ENCODE measurements at regions not wholly inside any gene's neighbourhood (a gene's known extent, or its start where the extent isn't known, plus 50 kb on each side); places are given as distances from the start of the nearest gene placed in this dataset.

DNA sequence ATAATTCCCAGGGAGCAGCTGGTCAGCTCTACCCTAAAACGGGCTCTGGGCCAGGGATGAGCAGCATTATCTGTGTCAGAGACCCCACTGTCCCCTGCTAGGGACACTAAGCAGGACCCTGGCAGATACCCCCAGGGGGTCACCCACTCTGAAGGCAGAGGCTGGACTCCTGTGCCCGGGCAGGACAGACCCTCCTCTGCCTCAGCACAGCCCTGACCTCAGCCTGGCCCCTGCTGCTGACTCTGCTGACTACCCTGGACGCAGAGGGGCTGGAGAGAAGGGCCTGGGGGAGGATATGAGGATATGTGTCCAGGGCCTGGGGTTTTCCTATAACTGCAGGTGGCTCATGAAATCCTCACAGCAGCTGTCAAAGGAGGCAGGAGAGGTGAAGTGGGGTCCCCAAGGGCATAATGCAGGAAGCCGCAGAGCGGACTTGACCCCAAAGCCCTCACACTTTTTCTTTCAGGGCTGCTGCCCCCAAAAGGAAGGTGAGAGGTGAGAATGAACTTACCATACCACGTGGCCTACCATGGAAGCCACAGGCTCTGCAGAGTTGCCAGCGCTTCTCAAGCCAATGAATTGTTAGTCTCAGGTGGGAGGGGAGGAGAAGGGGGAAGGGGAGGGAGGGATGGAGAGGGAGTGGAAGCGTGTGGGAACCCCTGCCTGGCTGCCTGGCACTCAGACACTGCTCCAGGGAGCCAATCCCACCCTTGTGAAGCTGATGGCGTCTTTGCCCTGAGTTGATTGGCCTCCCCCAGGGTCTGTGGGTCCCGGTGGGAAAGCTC lies 76.7 kb upstream of the WNT11 start:
- Histone ChIP-seq H3K36me3 (ENCODE audit: control insufficient read depth in 2 of 2, insufficient read depth in 2 of 2, low read length in 2 of 2) (no peaks in the 10 kb centered on the region), H3K27me3 (ENCODE audit: control insufficient read depth in 1 of 2, insufficient read depth in 2 of 2, low read length in 2 of 2) (no peaks in the 10 kb centered on the region), H3K4me1 (ENCODE audit: control insufficient read depth, insufficient read depth, low read length) (no peaks in the 10 kb centered on the region), H3K9ac (ENCODE audit: low read length in 2 of 2) (no peak overlapping the region), H3K9me3 (ENCODE audit: control insufficient read depth in 2 of 2, low read length in 2 of 2) (no peaks in the 10 kb centered on the region), H3K4me3 (ENCODE audit: low read length in 2 of 2) (no peak overlapping the region), H3K27ac (ENCODE audit: low read length) (no peak overlapping the region)

DNA sequence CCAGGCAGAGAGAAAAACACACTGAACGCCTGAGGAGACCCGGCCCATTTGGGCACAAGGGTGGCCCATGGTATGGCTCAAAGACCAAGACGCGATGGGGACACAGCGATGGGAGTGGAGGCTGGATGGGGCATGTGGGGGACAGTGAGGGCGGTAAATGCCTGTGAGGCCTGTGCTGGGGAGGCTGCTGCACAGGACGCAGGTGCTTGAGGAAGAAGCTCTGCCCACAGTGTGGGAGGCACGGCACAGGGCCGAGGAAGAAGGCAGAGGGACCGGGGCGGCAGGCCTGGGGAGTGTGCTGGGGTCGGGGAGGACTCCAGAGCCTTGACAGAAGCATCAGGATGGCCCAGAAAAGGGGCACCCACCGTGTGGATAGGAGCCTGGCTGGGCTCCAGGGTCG lies 75.9 kb upstream of the WNT11 start:
- H3K27me3 ChIP-seq (ENCODE audit: control insufficient read depth in 1 of 2, insufficient read depth in 2 of 2, low read length in 2 of 2), result no peaks in the 10 kb centered on the region
- no peaks in the 10 kb centered on the region for H3K9me3 ChIP-seq (ENCODE audit: control insufficient read depth in 2 of 2, low read length in 2 of 2)
- no peak overlapping the region for H3K9ac ChIP-seq (ENCODE audit: low read length in 2 of 2)
- no peaks in the 10 kb centered on the region for H3K4me1 ChIP-seq (ENCODE audit: control insufficient read depth, insufficient read depth, low read length)
- H3K4me3 ChIP-seq (ENCODE audit: low read length in 2 of 2), result no peak overlapping the region
- H3K36me3 ChIP-seq (ENCODE audit: control insufficient read depth in 2 of 2, insufficient read depth in 2 of 2, low read length in 2 of 2), result no peaks in the 10 kb centered on the region
- H3K27ac ChIP-seq (ENCODE audit: low read length), result no peak overlapping the region

- no peaks in the 10 kb centered on the region for H3K36me3 ChIP-seq (ENCODE audit: control insufficient read depth in 2 of 2, insufficient read depth in 2 of 2, low read length in 2 of 2)
- H3K4me3 ChIP-seq (ENCODE audit: low read length in 2 of 2), result no peak overlapping the region
- no peaks in the 10 kb centered on the region for H3K9me3 ChIP-seq (ENCODE audit: control insufficient read depth in 2 of 2, low read length in 2 of 2)
- no peaks in the 10 kb centered on the region for H3K27me3 ChIP-seq (ENCODE audit: control insufficient read depth in 1 of 2, insufficient read depth in 2 of 2, low read length in 2 of 2)
- no peak overlapping the region for H3K27ac ChIP-seq (ENCODE audit: low read length)
- H3K9ac ChIP-seq (ENCODE audit: low read length in 2 of 2), result no peak overlapping the region
- H3K4me1 ChIP-seq (ENCODE audit: control insufficient read depth, insufficient read depth, low read length), result no peaks in the 10 kb centered on the region
These were observed 75.2 kb upstream of the WNT11 start for GRCh38 chr11:76281558-76281906.

DNA sequence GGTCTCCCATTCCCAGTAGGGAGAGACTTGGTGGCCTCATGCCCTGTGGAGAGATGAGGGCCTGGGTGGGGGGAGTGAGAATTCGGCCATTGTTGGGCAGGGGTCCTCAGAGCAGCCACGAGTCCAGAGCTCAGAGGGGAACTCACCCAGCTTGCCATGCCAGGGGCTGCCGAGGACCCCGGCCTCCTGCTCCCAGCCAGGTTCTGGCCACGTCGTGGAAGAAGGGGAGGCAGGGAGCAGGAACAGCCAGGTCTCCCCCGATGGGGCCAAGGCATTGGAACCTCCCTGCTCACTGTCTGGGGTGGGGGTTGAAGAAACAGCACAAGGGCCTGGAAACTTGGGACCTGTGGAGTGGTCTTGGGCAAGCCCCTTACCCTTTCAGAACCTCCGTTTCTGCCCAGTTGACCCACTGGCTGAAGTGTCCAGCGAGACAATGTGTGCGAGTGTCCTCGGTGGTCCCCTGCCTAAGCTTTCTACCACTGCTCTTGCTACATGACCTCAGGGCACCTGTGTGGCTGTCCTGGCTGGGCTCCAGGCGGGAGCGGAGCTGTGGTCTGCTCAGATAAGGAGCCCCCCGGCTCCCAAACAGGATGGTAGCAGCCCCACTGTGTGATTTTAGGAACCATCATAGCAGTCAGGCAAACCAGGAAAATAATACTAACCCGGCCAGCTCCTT lies 74.7 kb upstream of the WNT11 start:
- Histone ChIP-seq H3K4me1 (ENCODE audit: control insufficient read depth, insufficient read depth, low read length) (no peaks in the 10 kb centered on the region), H3K36me3 (ENCODE audit: control insufficient read depth in 2 of 2, insufficient read depth in 2 of 2, low read length in 2 of 2) (no peaks in the 10 kb centered on the region), H3K27me3 (ENCODE audit: control insufficient read depth in 1 of 2, insufficient read depth in 2 of 2, low read length in 2 of 2) (no peaks in the 10 kb centered on the region), H3K9ac (ENCODE audit: low read length in 2 of 2) (no peak overlapping the region), H3K27ac (ENCODE audit: low read length) (no peak overlapping the region), H3K9me3 (ENCODE audit: control insufficient read depth in 2 of 2, low read length in 2 of 2) (no peaks in the 10 kb centered on the region), H3K4me3 (ENCODE audit: low read length in 2 of 2) (no peak overlapping the region)

GRCh38 chr11:76280151-76280881 lies 74.0 kb upstream of the WNT11 start:
- Histone ChIP-seq H3K36me3 (ENCODE audit: control insufficient read depth in 2 of 2, insufficient read depth in 2 of 2, low read length in 2 of 2) (no peaks in the 10 kb centered on the region), H3K4me1 (ENCODE audit: control insufficient read depth, insufficient read depth, low read length) (no peaks in the 10 kb centered on the region), H3K4me3 (ENCODE audit: low read length in 2 of 2) (no peak overlapping the region), H3K27ac (ENCODE audit: low read length) (no peak overlapping the region), H3K9me3 (ENCODE audit: control insufficient read depth in 2 of 2, low read length in 2 of 2) (peaks cover 0 to 3% of the 10 kb centered on the region in 2 donors), H3K9ac (ENCODE audit: low read length in 2 of 2) (no peak overlapping the region), H3K27me3 (ENCODE audit: control insufficient read depth in 1 of 2, insufficient read depth in 2 of 2, low read length in 2 of 2) (no peaks in the 10 kb centered on the region)

GRCh38 chr11:76279646-76280045 lies 73.3 kb upstream of the WNT11 start:
- H3K4me3 ChIP-seq (ENCODE audit: low read length in 2 of 2), result no peak overlapping the region
- no peaks in the 10 kb centered on the region for H3K36me3 ChIP-seq (ENCODE audit: control insufficient read depth in 2 of 2, insufficient read depth in 2 of 2, low read length in 2 of 2)
- H3K9me3 ChIP-seq (ENCODE audit: control insufficient read depth in 2 of 2, low read length in 2 of 2), result peaks cover 0 to 8% of the 10 kb centered on the region in 2 donors
- H3K4me1 ChIP-seq (ENCODE audit: control insufficient read depth, insufficient read depth, low read length), result no peaks in the 10 kb centered on the region
- no peak overlapping the region for H3K9ac ChIP-seq (ENCODE audit: low read length in 2 of 2)
- no peaks in the 10 kb centered on the region for H3K27me3 ChIP-seq (ENCODE audit: control insufficient read depth in 1 of 2, insufficient read depth in 2 of 2, low read length in 2 of 2)
- H3K27ac ChIP-seq (ENCODE audit: low read length), result no peak overlapping the region

DNA sequence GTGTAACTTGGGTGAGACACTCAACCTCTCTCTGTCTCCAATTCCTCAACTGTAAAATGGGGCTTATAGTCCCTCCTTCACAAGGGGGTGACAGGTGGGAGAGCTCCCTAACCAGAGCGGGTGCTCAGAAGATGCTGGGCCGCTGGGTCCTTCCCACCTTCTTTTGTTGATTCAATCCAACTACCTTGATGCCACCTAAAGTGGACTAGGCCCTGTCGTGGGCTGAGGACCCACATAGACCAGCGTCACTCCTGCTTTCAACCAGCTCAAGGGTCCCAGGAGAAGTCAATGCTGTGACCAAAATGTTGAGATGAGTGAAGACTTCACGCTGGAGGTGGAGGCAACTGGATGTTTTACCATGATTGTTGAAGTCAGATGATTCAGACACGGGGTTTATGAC lies 72.7 kb upstream of the WNT11 start:
- no peaks in the 10 kb centered on the region for H3K4me1 ChIP-seq (ENCODE audit: control insufficient read depth, insufficient read depth, low read length)
- no peaks in the 10 kb centered on the region for H3K36me3 ChIP-seq (ENCODE audit: control insufficient read depth in 2 of 2, insufficient read depth in 2 of 2, low read length in 2 of 2)
- peaks cover 0 to 11% of the 10 kb centered on the region in 2 donors for H3K9me3 ChIP-seq (ENCODE audit: control insufficient read depth in 2 of 2, low read length in 2 of 2)
- H3K9ac ChIP-seq (ENCODE audit: low read length in 2 of 2), result no peak overlapping the region
- H3K27me3 ChIP-seq (ENCODE audit: control insufficient read depth in 1 of 2, insufficient read depth in 2 of 2, low read length in 2 of 2), result no peaks in the 10 kb centered on the region
- H3K27ac ChIP-seq (ENCODE audit: low read length), result no peak overlapping the region
- no peak overlapping the region for H3K4me3 ChIP-seq (ENCODE audit: low read length in 2 of 2)

DNA sequence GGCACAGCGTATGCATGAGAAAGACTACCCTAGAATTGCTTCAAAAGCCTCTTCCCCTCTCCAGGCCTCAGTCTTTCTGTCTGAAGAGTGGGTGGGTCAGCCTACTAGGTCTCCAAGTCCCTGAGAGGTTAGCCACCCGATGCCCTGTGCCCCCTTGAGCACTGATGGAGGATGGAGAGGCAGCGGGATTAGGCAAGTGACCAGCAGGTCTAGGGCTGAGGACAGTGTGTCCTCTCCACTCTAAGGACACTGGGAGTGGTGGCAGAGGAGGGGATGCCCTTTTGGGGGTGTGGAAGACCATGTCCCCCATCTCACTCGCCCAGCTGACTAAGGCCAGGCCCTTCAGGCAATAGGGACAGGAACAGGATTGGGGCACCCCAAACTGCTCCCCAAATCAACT lies 72.2 kb upstream of the WNT11 start:
- Histone ChIP-seq H3K4me3 (ENCODE audit: low read length in 2 of 2) (no peak overlapping the region), H3K9me3 (ENCODE audit: control insufficient read depth in 2 of 2, low read length in 2 of 2) (peaks cover 0 to 11% of the 10 kb centered on the region in 2 donors), H3K36me3 (ENCODE audit: control insufficient read depth in 2 of 2, insufficient read depth in 2 of 2, low read length in 2 of 2) (no peaks in the 10 kb centered on the region), H3K4me1 (ENCODE audit: control insufficient read depth, insufficient read depth, low read length) (no peaks in the 10 kb centered on the region), H3K27me3 (ENCODE audit: control insufficient read depth in 1 of 2, insufficient read depth in 2 of 2, low read length in 2 of 2) (no peaks in the 10 kb centered on the region), H3K9ac (ENCODE audit: low read length in 2 of 2) (no peak overlapping the region), H3K27ac (ENCODE audit: low read length) (no peak overlapping the region)

DNA sequence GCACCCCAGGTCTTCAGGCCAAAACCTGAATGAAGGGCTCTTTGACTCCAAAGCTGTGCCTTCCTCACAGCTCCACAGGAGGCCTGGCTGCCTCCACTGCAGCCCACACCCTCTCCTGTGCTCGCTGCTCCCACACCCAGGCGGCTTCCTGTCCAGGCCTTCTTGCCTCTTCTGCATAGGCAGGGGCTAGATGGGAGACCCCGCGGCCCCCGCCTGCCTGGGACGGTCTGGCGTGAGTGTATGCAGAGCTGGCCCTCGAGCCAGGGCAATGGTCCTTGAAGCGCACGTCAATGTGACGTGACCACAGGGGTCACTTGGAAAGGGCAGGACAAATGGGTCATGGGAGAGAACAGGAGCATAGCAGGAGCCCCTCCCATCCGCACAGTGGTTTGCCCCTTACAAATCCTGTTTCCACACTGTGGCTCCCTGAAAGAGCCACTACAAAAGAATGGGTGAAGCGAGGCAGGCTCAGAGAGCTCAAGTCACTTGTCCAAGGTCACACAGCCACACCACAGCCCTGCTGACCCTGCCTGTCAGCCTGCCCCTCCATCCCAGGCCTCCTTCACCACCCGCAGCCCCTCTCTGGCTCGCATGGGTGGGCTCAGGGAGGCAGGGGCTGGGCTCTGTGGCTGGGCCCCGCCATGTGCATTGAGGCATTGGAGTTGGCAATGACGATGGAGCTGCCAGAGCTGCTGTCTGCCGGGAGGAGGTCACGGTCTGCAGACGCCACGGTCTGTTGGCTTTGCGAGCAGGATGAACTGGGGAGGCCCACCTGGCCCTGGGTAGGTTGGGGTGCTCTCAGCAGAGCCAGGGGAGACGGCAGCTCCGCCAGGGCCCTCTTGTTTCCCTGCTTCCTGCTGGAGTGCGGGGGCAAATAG lies 71.2 kb upstream of the WNT11 start:
- H3K36me3 ChIP-seq (ENCODE audit: control insufficient read depth in 2 of 2, insufficient read depth in 2 of 2, low read length in 2 of 2), result no peaks in the 10 kb centered on the region
- H3K27ac ChIP-seq (ENCODE audit: low read length), result no peak overlapping the region
- H3K27me3 ChIP-seq (ENCODE audit: control insufficient read depth in 1 of 2, insufficient read depth in 2 of 2, low read length in 2 of 2), result no peaks in the 10 kb centered on the region
- H3K4me3 ChIP-seq (ENCODE audit: low read length in 2 of 2), result no peak overlapping the region
- H3K9me3 ChIP-seq (ENCODE audit: control insufficient read depth in 2 of 2, low read length in 2 of 2), result peaks cover 0 to 11% of the 10 kb centered on the region in 2 donors
- no peak overlapping the region for H3K9ac ChIP-seq (ENCODE audit: low read length in 2 of 2)
- no peaks in the 10 kb centered on the region for H3K4me1 ChIP-seq (ENCODE audit: control insufficient read depth, insufficient read depth, low read length)

- no peak overlapping the region for H3K27ac ChIP-seq (ENCODE audit: low read length)
- H3K9me3 ChIP-seq (ENCODE audit: control insufficient read depth in 2 of 2, low read length in 2 of 2), result peaks cover 0 to 11% of the 10 kb centered on the region in 2 donors
- H3K9ac ChIP-seq (ENCODE audit: low read length in 2 of 2), result no peak overlapping the region
- H3K4me1 ChIP-seq (ENCODE audit: control insufficient read depth, insufficient read depth, low read length), result no peaks in the 10 kb centered on the region
- H3K27me3 ChIP-seq (ENCODE audit: control insufficient read depth in 1 of 2, insufficient read depth in 2 of 2, low read length in 2 of 2), result no peaks in the 10 kb centered on the region
- no peak overlapping the region for H3K4me3 ChIP-seq (ENCODE audit: low read length in 2 of 2)
- H3K36me3 ChIP-seq (ENCODE audit: control insufficient read depth in 2 of 2, insufficient read depth in 2 of 2, low read length in 2 of 2), result no peaks in the 10 kb centered on the region
These were observed 70.5 kb upstream of the WNT11 start for GRCh38 chr11:76276781-76277155.
